ENCODE measurements at regions not wholly inside any gene's neighbourhood (a gene's known extent, or its start where the extent isn't known, plus 50 kb on each side); places are given as distances from the start of the nearest gene placed in this dataset.

DNA sequence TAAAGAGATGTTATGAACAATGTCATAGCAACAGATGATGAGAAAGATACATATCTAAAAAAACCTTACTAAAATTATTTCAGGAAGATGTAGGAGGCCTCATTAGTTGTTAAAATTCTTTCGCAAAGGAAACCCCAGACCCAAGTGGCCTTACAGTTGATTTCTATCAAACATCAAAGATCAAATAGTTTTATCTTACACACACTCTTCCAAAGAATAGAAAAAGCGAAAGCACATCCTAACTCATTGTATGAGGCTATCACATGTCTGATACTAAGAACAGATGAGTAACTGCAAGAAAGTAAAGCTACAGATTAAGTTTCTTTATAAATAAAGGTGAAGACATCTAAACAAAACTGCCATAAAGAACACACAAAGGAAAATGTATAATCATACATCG is 82.9 kb upstream of the GDF10 start:
- H3K9me3 Mint-ChIP-seq = peaks cover 7% of the 10 kb centered on the region
- no peaks in the 10 kb centered on the region for H3K27me3 Mint-ChIP-seq
- peaks cover 6% of the 10 kb centered on the region for H3K36me3 Mint-ChIP-seq (ENCODE audit: low read depth)
- no peak overlapping the region for H3K27ac Mint-ChIP-seq
- no peak overlapping the region for H3K4me3 Mint-ChIP-seq
- peaks cover 10% of the 10 kb centered on the region for H3K4me1 Mint-ChIP-seq (ENCODE audit: low read depth)

DNA sequence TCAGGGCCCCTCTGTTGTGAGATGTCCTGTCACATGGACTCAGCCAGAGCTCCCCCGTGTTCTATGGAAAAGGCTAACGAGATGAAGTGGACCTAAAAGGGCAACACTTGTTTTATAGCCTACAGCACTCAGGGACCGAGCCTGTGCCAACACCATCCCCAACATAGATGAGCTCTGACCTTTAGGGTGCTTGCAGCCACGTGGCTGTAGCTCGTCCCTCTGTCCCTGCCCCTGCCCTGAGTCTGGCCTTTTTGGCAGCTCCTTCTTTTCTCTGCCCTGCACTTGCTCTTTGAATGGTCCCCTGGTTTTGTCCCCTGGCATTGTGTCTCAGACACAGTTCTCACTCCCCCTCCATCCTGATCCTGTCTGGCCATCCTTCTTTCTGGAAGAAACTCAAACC is 81.2 kb upstream of the GDF10 start:
- no peaks in the 10 kb centered on the region for H3K36me3 Mint-ChIP-seq (ENCODE audit: low read depth)
- no peak overlapping the region for H3K4me3 Mint-ChIP-seq
- H3K27me3 Mint-ChIP-seq = no peaks in the 10 kb centered on the region
- H3K27ac Mint-ChIP-seq = no peak overlapping the region
- H3K4me1 Mint-ChIP-seq (ENCODE audit: low read depth) = peaks cover 10% of the 10 kb centered on the region
- no peaks in the 10 kb centered on the region for H3K9me3 Mint-ChIP-seq

DNA sequence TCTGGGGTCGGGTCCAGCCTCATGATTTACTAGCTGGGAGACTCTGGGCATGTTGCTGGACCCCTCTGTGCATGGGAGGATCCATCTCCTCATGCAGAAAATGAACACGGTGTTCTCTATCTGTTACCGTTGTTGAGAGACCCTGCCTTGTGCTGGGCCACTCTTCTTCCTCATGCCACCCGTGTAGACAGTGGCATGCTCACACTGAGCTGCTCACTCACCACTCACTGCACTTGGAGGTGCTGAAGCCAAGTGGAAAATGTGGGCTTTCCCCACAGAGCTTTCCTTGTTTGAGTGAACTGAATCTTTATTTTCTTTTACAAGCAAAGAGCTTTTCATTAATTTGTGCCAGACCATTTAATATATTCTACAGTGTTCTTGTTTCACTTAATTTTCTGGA is 77.5 kb upstream of the GDF10 start:
- Mint-ChIP-seq H3K36me3 (ENCODE audit: low read depth) (no peaks in the 10 kb centered on the region), H3K27me3 (no peaks in the 10 kb centered on the region), H3K4me1 (ENCODE audit: low read depth) (peaks cover 2% of the 10 kb centered on the region), H3K27ac (no peak overlapping the region), H3K4me3 (no peak overlapping the region), H3K9me3 (no peaks in the 10 kb centered on the region)

DNA sequence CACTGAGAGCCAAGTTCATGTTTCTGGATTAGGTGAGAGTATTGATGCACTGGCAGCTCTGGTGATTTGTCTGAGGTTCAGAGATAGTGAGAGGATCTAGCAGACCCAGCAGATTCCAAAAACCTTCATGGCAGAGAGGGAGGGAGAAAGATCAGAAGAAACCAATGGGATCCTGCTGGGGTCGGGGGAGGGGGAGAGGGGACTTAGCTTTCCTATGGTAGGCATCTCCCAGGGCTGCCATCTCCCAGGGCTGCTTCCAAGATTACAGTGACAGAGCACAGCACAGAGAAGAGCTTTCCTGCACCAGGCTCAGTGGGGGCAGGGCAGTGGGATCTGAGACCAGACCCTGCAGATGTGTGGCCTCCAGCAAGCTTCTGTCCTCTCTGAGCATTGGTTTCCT is 76.8 kb upstream of the GDF10 start:
- Mint-ChIP-seq H3K4me1 (ENCODE audit: low read depth) (no peaks in the 10 kb centered on the region), H3K36me3 (ENCODE audit: low read depth) (no peaks in the 10 kb centered on the region), H3K27ac (no peak overlapping the region), H3K27me3 (no peaks in the 10 kb centered on the region), H3K4me3 (no peak overlapping the region), H3K9me3 (no peaks in the 10 kb centered on the region)

DNA sequence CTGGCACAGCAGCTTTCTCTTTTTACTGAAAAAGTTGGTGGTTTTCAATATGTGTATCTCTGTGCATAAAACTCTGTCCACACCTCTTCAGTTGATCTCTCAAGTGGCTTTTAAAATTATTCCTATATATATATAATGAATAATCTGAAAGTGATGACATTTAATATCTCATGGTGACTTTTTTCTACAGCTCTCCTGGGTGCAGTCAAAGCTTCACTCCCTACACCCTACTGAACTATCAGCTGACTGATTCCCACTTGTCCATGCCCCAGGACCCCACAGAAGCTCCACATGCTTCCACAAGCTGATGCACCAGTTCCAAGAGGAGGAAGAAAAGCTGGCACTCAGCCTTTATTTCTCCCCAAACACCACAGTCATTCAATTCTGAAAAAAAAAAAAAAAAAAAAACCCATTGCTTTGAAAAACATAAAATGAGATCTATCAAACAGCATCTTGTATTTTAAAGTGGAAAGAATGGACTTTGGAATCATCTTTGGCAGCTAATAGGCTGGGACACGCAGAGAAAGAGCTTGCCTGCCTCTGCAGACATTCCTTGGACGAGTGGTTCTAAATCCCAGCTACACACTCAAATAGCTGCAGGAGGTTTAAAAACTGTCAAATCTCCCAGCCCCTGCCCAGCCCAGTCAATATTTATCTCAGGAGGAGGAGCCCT is 75.3 kb upstream of the GDF10 start:
- Mint-ChIP-seq H3K4me3 (no peak overlapping the region), H3K27me3 (no peaks in the 10 kb centered on the region), H3K4me1 (ENCODE audit: low read depth) (no peaks in the 10 kb centered on the region), H3K9me3 (peaks cover 4% of the 10 kb centered on the region), H3K27ac (no peak overlapping the region), H3K36me3 (ENCODE audit: low read depth) (no peaks in the 10 kb centered on the region)

DNA sequence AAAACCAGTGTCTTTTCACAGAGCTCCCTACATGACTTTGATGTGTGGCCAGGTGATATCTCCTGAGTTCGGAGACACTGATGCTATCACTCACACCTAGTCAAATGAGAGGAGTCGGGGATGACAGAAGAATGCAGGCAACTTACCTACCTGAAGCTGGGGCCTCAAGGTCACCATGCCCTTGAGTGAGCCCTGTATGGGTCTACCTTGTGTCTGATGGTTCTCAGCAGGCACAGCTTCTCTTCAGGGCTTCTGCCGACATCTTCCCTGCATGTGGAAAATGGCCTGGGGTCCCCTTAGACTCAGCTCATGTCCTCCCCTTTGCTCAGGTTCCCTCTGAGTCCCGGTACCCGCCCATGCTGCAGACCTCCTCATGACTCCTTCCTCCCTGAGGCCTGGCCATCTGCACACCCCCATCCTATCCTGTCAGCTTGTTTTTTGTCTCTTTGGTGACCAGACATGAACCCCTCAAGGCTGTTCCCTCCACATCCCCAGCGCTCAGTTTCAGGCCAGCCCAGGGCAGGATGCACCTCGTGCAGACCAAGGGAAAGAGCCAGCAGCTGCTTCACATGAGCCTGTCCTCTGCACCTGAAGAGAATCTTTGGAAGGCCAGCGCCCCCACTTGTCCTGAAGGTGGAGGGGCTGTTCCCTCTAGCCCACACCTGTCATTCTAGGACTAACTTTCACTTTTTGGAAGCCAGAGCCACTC is 74.6 kb upstream of the GDF10 start:
- Mint-ChIP-seq H3K27ac (no peak overlapping the region), H3K27me3 (no peaks in the 10 kb centered on the region), H3K9me3 (peaks cover 4% of the 10 kb centered on the region), H3K36me3 (ENCODE audit: low read depth) (no peaks in the 10 kb centered on the region), H3K4me1 (ENCODE audit: low read depth) (peaks cover 4% of the 10 kb centered on the region), H3K4me3 (no peak overlapping the region)

DNA sequence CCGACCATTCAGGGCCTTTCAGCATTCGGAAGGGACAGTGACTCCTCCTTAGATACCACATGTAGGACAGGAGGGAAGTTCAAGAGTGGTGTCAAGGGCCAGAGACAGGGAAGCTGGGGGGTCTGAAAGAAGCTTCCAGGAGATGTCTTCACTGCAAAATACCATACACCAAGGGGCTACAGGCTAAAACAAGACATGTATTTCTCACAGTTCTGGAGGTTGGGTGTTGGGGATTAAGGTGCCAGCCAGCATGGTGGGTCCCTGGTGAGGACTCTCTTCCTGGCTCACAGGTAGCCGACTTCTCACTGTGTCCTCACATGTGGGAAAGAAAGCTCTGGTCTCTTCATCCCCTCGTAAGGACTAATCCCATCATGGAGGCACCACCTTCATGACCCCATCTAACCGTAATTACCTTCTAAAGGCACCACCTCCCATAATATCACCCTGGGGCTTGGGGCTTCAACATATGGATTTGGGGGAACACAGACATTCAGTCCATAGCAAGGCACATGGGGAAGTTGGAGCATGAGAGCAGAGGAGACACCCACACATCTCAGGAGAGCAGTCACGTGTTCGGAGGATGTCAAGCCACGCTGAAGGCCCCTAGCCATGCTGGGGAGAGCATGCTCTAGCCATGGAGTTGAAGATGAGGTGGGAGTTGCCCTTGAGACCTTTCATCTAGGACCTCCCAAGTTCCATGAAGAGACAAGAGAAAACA is 73.9 kb upstream of the GDF10 start:
- H3K27ac Mint-ChIP-seq = no peak overlapping the region
- H3K4me1 Mint-ChIP-seq (ENCODE audit: low read depth) = peaks cover 11% of the 10 kb centered on the region
- H3K4me3 Mint-ChIP-seq = no peak overlapping the region
- H3K36me3 Mint-ChIP-seq (ENCODE audit: low read depth) = no peaks in the 10 kb centered on the region
- H3K9me3 Mint-ChIP-seq = peaks cover 4% of the 10 kb centered on the region
- no peaks in the 10 kb centered on the region for H3K27me3 Mint-ChIP-seq

DNA sequence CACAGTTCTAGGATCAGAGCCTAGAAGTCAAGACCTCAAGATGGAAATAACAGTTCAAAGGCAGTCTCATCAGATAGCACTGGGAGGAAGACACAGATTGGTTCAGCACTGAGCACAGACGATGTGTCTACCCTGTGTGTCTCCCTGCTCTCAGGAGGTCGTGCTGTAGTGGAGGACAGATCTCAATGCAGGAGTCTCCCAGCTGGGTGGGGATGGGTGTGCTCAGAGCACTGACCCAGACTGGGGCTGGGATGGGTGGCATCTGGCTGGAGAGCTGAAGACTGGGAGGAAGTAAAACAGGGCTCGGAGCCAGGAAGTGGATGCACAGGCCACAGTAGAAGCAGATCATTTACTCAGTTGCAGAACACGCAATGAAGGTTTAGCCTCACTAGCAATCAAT is 69.5 kb upstream of the GDF10 start:
- peaks cover 11% of the 10 kb centered on the region for H3K4me1 Mint-ChIP-seq (ENCODE audit: low read depth)
- H3K36me3 Mint-ChIP-seq (ENCODE audit: low read depth) = no peaks in the 10 kb centered on the region
- no peak overlapping the region for H3K27ac Mint-ChIP-seq
- H3K9me3 Mint-ChIP-seq = peaks cover 4% of the 10 kb centered on the region
- no peak overlapping the region for H3K4me3 Mint-ChIP-seq
- H3K27me3 Mint-ChIP-seq = no peaks in the 10 kb centered on the region

DNA sequence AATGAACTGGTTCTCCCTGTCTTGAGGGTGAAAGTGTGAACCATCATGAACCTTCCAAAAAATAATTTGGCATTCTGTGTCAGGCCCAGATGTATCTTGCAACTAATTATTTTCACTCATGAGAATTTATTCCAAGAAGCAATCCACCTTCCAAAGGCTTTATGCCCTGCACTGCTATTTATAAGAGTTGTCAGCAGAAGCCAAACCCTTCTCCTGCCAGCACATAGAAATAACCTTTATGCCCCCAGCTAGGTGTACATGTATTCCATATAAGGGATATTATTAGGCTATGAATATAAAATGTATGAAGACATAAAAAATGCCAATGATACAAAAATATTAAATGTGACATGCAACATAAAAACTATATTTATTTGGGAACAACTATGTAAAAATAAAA is 69.0 kb upstream of the GDF10 start:
- peaks cover 4% of the 10 kb centered on the region for H3K9me3 Mint-ChIP-seq
- H3K27me3 Mint-ChIP-seq = no peaks in the 10 kb centered on the region
- H3K36me3 Mint-ChIP-seq (ENCODE audit: low read depth) = no peaks in the 10 kb centered on the region
- H3K4me1 Mint-ChIP-seq (ENCODE audit: low read depth) = peaks cover 11% of the 10 kb centered on the region
- no peak overlapping the region for H3K4me3 Mint-ChIP-seq
- H3K27ac Mint-ChIP-seq = no peak overlapping the region

DNA sequence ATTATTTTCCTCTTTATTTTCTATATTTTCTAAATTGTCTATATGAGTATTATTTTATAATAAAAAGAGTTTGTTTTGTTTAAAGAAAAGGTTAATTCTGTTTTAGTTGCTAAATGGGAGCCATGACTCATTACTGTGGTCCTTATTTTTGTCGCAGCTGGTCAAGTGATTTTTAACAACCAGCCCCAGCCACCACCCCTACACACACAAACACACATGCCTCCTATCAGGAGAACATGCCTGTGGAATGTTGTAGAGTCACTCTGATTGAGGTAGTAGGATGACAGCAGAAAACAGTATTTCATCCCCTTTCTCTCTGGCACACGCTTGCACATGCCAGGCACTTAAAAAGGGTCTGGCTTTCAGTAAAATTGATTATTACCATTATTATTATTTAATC is 68.6 kb upstream of the GDF10 start:
- no peak overlapping the region for H3K4me3 Mint-ChIP-seq
- peaks cover 11% of the 10 kb centered on the region for H3K4me1 Mint-ChIP-seq (ENCODE audit: low read depth)
- peaks cover 4% of the 10 kb centered on the region for H3K9me3 Mint-ChIP-seq
- H3K27ac Mint-ChIP-seq = no peak overlapping the region
- no peaks in the 10 kb centered on the region for H3K27me3 Mint-ChIP-seq
- no peaks in the 10 kb centered on the region for H3K36me3 Mint-ChIP-seq (ENCODE audit: low read depth)

DNA sequence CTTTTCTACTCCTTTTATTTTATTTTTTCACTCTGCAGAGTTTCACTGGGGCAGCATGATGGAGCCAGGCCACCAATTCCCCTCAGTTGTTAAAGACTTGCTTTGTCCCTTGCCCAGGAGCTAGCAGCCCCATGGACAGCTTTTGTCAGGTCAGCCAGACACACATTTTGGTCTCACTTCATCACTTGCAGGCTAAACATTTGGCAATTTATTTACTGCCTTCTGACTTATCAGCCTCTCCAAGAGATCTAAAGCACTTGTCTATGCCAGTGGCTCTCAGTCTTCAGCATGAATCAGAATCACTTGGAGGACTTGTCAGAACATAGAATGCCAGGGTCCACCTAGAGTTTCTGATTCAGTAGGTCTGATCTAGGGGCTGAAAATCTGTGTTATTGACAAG is 66.4 kb upstream of the GDF10 start:
- Mint-ChIP-seq H3K9me3 (peaks cover 4% of the 10 kb centered on the region), H3K36me3 (ENCODE audit: low read depth) (no peaks in the 10 kb centered on the region), H3K4me3 (no peak overlapping the region), H3K27ac (no peak overlapping the region), H3K27me3 (no peaks in the 10 kb centered on the region), H3K4me1 (ENCODE audit: low read depth) (peaks cover 11% of the 10 kb centered on the region)

DNA sequence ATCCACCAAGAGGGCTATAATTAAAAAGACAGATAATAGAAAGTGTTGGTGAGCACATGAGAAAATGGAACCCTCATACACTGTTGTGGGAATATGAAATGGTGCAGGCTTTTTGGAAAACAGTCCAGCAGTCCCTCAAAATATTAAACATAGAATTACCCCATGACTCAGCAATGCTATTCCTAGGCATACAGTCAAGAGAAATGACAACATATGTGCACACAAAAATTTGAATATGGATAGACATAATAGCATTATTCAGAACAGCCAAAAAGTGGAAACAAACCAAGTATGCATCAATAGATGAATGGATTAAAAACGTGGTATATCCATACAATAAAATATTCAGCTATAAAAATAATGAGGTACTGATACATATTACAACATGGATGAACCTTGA is 64.5 kb upstream of the GDF10 start:
- Mint-ChIP-seq H3K9me3 (no peaks in the 10 kb centered on the region), H3K27ac (no peak overlapping the region), H3K4me1 (ENCODE audit: low read depth) (peaks cover 6% of the 10 kb centered on the region), H3K27me3 (no peaks in the 10 kb centered on the region), H3K4me3 (no peak overlapping the region), H3K36me3 (ENCODE audit: low read depth) (no peaks in the 10 kb centered on the region)

DNA sequence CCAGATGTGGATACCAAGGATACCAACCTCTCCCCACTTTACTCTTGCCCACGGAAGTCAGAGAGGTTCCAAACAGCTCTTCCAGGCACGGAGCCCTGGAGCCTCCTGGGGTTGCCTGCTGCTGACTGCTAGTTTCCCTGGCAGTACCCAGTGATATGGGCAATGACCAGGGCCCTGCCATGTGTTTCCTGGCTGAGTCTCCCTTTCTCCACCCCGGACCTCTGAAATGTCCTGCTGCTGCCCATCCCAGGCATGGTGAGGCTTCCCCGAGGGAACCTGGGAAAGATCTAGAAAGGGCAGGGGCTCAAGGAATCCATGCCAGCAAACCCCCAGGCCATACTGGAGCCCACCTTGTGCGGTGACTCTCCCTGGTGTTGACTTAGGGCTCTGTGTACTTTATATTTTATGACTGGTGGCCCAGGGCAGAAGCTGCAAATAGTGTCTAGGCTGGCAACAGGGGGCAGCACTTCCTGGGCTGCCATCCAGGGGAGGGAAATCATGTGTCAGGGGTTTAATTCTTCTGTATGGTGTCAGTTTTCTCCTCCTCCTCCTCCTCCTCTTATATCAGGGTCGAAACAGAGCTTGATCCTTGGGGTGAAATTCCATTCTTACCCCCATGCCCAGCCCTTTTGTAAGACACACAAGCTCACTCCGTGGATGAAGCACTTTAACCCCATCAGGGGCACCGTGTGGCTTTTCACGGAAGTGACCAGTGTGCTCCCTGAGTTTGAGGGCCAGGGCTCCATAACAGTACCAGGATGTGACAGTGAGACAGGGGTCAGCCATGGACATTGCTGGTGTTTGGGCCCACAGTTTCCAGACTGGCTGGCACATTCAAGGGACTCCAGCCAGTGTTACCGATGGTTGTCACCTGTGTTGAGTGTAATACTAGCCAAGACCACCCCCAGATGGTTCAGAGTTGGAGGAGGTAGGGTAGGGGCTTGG is 62.4 kb upstream of the GDF10 start:
- H3K4me3 Mint-ChIP-seq = no peak overlapping the region
- H3K27me3 Mint-ChIP-seq = no peaks in the 10 kb centered on the region
- peaks cover 4% of the 10 kb centered on the region for H3K4me1 Mint-ChIP-seq (ENCODE audit: low read depth)
- no peaks in the 10 kb centered on the region for H3K36me3 Mint-ChIP-seq (ENCODE audit: low read depth)
- no peaks in the 10 kb centered on the region for H3K9me3 Mint-ChIP-seq
- H3K27ac Mint-ChIP-seq = no peak overlapping the region

DNA sequence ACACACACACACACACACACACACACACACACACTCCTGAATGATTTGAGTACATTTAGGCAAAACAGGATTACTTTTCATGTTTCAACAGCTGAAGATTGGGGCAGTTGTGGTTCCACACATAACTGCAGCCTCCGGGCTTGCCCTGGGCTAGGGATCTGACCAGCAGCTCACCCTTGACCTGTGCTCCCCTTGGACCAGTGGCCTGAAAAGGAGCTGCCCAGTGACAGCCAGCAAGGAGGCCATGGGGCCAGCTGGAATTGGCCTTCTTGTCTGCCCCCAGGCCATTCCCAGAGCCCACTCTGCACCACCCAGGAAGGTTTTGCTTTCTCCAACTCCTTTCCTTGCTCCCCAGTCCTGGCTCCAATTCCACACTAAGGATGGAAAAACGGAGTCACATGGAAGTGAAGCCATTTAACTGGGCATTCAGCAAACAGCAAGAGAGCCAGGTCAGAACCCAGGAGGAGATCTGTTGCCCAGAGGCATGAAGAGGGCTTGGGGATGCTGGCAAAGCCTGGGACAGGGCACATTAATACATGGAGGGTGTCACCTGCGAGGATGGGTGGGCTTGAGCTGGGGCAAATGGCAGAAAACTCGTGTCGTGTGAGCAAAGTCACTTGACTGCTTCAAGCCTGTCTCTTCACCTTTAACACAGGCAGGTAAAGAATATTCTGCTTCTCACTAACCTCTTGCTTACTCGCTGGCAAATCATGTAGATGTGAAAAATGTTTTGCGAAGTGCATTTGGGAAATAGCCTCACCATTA is 61.5 kb upstream of the GDF10 start:
- H3K9me3 Mint-ChIP-seq = no peaks in the 10 kb centered on the region
- H3K4me3 Mint-ChIP-seq = no peak overlapping the region
- H3K27ac Mint-ChIP-seq = no peak overlapping the region
- H3K27me3 Mint-ChIP-seq = no peaks in the 10 kb centered on the region
- H3K36me3 Mint-ChIP-seq (ENCODE audit: low read depth) = no peaks in the 10 kb centered on the region
- H3K4me1 Mint-ChIP-seq (ENCODE audit: low read depth) = peaks cover 10% of the 10 kb centered on the region

All from stimulated activated naive CD8-positive, alpha-beta T cell treated with anti-CD3 and anti-CD28 coated beads, Interleukin-15, Interleukin-2, amounts not matched to agents 100 ng/mL and 50 ng/mL, for 24 hours (primary cell).